Eye (tissue), 1 donor: ENCODE measurements at regions not wholly inside any gene's neighbourhood (a gene's known extent, or its start where the extent isn't known, plus 50 kb on each side); places are given as distances from the start of the nearest gene placed in this dataset.
"Not testable (repeated sequence)": the region's sequence is repeated elsewhere in the genome, so short reads cannot be mapped to it uniquely, and the experiment has no call there.

Experiments used
- DNase-seq: peaks from one replicate; pipeline ENCODE4 v3.0.0-alpha.2; 2015

GRCh38 chr22:48485149-48486133 is 1342.2 kb downstream of the BRD1 start:
- no peak for DNase-seq

- no peak for DNase-seq
Observed at GRCh38 chr22:48483764-48484528, 1343.7 kb downstream of the BRD1 start.

- DNase-seq = no peak
Observed at GRCh38 chr22:48482771-48483170, 1344.9 kb downstream of the BRD1 start.

GRCh38 chr22:48482198-48482597 is 1345.5 kb downstream of the BRD1 start:
- DNase-seq = not testable (repeated sequence)

GRCh38 chr22:48481748-48482147 is 1345.9 kb downstream of the BRD1 start:
- DNase-seq = no peak

- no peak for DNase-seq
Observed at GRCh38 chr22:48478529-48479265, 1349.0 kb downstream of the BRD1 start.

GRCh38 chr22:48478124-48478523 is 1349.5 kb downstream of the BRD1 start:
- no peak for DNase-seq

GRCh38 chr22:48477031-48477721 is 1350.5 kb downstream of the BRD1 start:
- no peak for DNase-seq

GRCh38 chr22:48476577-48476976 is 1351.1 kb downstream of the BRD1 start:
- no peak for DNase-seq

GRCh38 chr22:48475661-48476345 is 1351.9 kb downstream of the BRD1 start:
- no peak for DNase-seq

GRCh38 chr22:48474881-48475280 is 1352.8 kb downstream of the BRD1 start:
- no peak for DNase-seq

GRCh38 chr22:48473202-48473601 is 1354.5 kb downstream of the BRD1 start:
- DNase-seq = no peak

- no peak for DNase-seq
Observed at GRCh38 chr22:48464246-48464645, 1363.4 kb downstream of the BRD1 start.

- DNase-seq = no peak
Observed at GRCh38 chr22:48459859-48460823, 1367.5 kb downstream of the BRD1 start.

GRCh38 chr22:48459259-48459658 is 1368.4 kb downstream of the BRD1 start:
- DNase-seq = no peak

GRCh38 chr22:48456449-48456848 is 1371.2 kb downstream of the BRD1 start:
- peak; percentile 26 for DNase-seq

GRCh38 chr22:48453751-48454485 is 1373.8 kb downstream of the BRD1 start:
- peak; percentile 6 for DNase-seq

- no peak for DNase-seq
Observed at GRCh38 chr22:48453171-48453570, 1374.5 kb downstream of the BRD1 start.

- no peak for DNase-seq
Observed at GRCh38 chr22:48452766-48453165, 1374.9 kb downstream of the BRD1 start.

- no peak for DNase-seq
Observed at GRCh38 chr22:48451891-48452290, 1375.8 kb downstream of the BRD1 start.
